GM12878 (cell line): ENCODE measurements at regions not wholly inside any gene's neighbourhood (a gene's known extent, or its start where the extent isn't known, plus 50 kb on each side); places are given as distances from the start of the nearest gene placed in this dataset.

Experiments
- ATAC-seq: fragments of 200-7000 bp; cut with Tn5 transposase; 3 replicates; pipeline ENCODE4 v1.9.1; 2020; ENCODE audit warnings: mild to moderate bottlenecking, moderate library complexity
- BruUV-seq: library from RNA; stranded (reverse); fragments of 400-500 nt; replicated peaks from 2 replicates; lab custom pipeline; 2021; lab: Mats Ljungman, UMichigan
- CTCF ChIA-PET: fragments of 300-600 bp; sonication (Branson Sonifier 250); formaldehyde crosslinking; extraction: SDS; loops from one replicate; lab custom pipeline; 2021; ENCODE audit warnings: inconsistent platforms; lab: Yijun Ruan, JAX
- POLR2A ChIA-PET: fragments of 350-600 bp; formaldehyde crosslinking; extraction: SDS; loops from one replicate; lab custom pipeline; 2021; ENCODE audit warnings: inconsistent platforms; lab: Charles Lee
- RAD21 ChIA-PET: fragments of 300-600 bp; sonication (Branson Sonifier 250); formaldehyde crosslinking; loops from one replicate; lab custom pipeline; 2023; ENCODE audit warnings: antibody characterized with exemption; ENCODE audit not compliant: unreplicated experiment; lab: Charles Lee
- SMC1A ChIA-PET: fragments of 300-600 bp; sonication (Branson Sonifier 250); formaldehyde crosslinking; loops from one replicate; lab custom pipeline; 2023; ENCODE audit not compliant: unreplicated experiment, uncharacterized antibody; lab: Charles Lee
- DNase-seq: peaks from one replicate; pipeline ENCODE4 v3.0.0-alpha.2; 2011; ENCODE audit warnings: low read depth, low spot score
- FAIRE-seq: peaks from 3 replicates; lab custom pipeline; 2011; peaks lifted over from hg19 to GRCh38; lab: Jason Lieb, UNC
- H2AFZ ChIP-seq: 2 replicates; pipeline ENCODE4 v1.6.0; 2011; ENCODE audit warnings: low read depth, low read length, control low read depth; ENCODE audit not compliant: control insufficient read depth
- H3K27ac ChIP-seq: 2 replicates; pipeline ENCODE4 v1.5.1; 2011; ENCODE audit warnings: control low read depth; ENCODE audit not compliant: control insufficient read depth, insufficient read depth
- H3K27me3 ChIP-seq, 2 experiments: replicated peaks in 1 of 2; 2 replicates each; pipeline versions ENCODE4 v1.6.0 to v1.6.1; 2011; ENCODE audit warnings: low read length in 1 of 2; ENCODE audit not compliant: control insufficient read depth in 2 of 2, insufficient read depth in 2 of 2
- H3K36me3 ChIP-seq, 2 experiments: 2 replicates each; pipeline ENCODE4 v1.5.1; 2011; ENCODE audit warnings: low read length in 1 of 2; ENCODE audit not compliant: control insufficient read depth in 2 of 2, insufficient read depth in 2 of 2
- H3K4me1 ChIP-seq: 2 replicates; pipeline ENCODE4 v1.6.1; 2011; ENCODE audit warnings: mild to moderate bottlenecking, low read length, moderate library complexity, mixed read lengths; ENCODE audit not compliant: control insufficient read depth, insufficient read depth
- H3K4me2 ChIP-seq: 2 replicates; pipeline ENCODE4 v1.6.0; 2011; ENCODE audit warnings: control low read depth; ENCODE audit not compliant: control insufficient read depth, insufficient read depth
- H3K4me3 ChIP-seq: fragments of 200-600 bp; sonication (generic); 2 replicates; pipeline ENCODE4 v1.5.1; 2016
- H3K79me2 ChIP-seq: 2 replicates; pipeline ENCODE4 v1.6.0; 2011; ENCODE audit warnings: low read length; ENCODE audit not compliant: control insufficient read depth, insufficient read depth
- H3K9ac ChIP-seq: 2 replicates; pipeline ENCODE4 v1.8.0; 2011; ENCODE audit warnings: low read length, control low read depth, mixed read lengths; ENCODE audit not compliant: control insufficient read depth, insufficient read depth
- H3K9me3 ChIP-seq: replicated peaks from 3 replicates; pipeline ENCODE4 v1.5.1; 2011; ENCODE audit warnings: mild to moderate bottlenecking, low read length; ENCODE audit not compliant: control insufficient read depth, insufficient read depth
- H4K20me1 ChIP-seq: 2 replicates; pipeline ENCODE4 v1.6.0; 2011; ENCODE audit not compliant: control insufficient read depth, insufficient read depth
- CTCF ChIP-seq, 3 experiments: IDR thresholded peaks in 2 of 3; conservative IDR thresholded peaks in 1 of 3; 2 replicates each; pipeline ENCODE4 v1.5.1; 2011; ENCODE audit warnings: low read depth in 3 of 3, low read length in 3 of 3, mild to moderate bottlenecking in 3 of 3, control low read depth in 2 of 3, moderate library complexity in 2 of 3, inconsistent platforms in 1 of 3, mixed read lengths in 1 of 3; ENCODE audit not compliant: control insufficient read depth in 2 of 3, insufficient read depth in 1 of 3; ENCODE audit errors: extremely low read depth in 1 of 3
- CUX1 ChIP-seq: IDR thresholded peaks from 2 replicates; pipeline ENCODE4 v1.6.1; 2012; ENCODE audit warnings: improper control_type of control experiment, low read depth, low read length; ENCODE audit not compliant: insufficient replicate concordance
- SMAD1 ChIP-seq: fragments of 450-650 bp; IDR thresholded peaks from 2 replicates; pipeline ENCODE4 v1.6.1; 2018; ENCODE audit warnings: mild to moderate bottlenecking, low read depth; ENCODE audit not compliant: partially characterized antibody
- USF2 ChIP-seq: IDR thresholded peaks from 2 replicates; pipeline ENCODE4 v1.6.1; 2011; ENCODE audit warnings: low read depth, low read length, improper control_type of control experiment, borderline replicate concordance
- WGBS: methylation state at CpG from one replicate; pipeline ENCODE4 v1.1.6; 2016; ENCODE audit warnings: low lambda C conversion rate; ENCODE audit not compliant: insufficient replicate concordance, insufficient coverage; ENCODE audit errors: missing lambda C conversion rate; 5-methylcytosine and 5-hydroxymethylcytosine counted together
- in situ Hi-C: fragments of 300-500 bp; cut with MboI; formaldehyde crosslinking; loops from 9 replicates; pipeline ENCODE4 v1.14.3; 2018; ENCODE audit warnings: mixed read lengths
- intact Hi-C: fragments of 100-400 bp; cut with micrococcal nuclease; formaldehyde crosslinking; loops from one replicate; pipeline ENCODE4 v1.14.2; 2022; ENCODE audit not compliant: unreplicated experiment

GRCh38 chr3:166425900-166426611 lies 588.8 kb upstream of the BCHE start:
- no peaks in the 10 kb centered on the region for H4K20me1 ChIP-seq
- intact Hi-C loops (no loop called here), in situ Hi-C loops (no loop called here)
- FAIRE-seq = no peak
- H3K79me2 ChIP-seq = no peaks in the 10 kb centered on the region
- no peaks in the 10 kb centered on the region for H3K27me3 ChIP-seq
- no peak overlapping the region for H2AFZ ChIP-seq
- H3K9me3 ChIP-seq = no peaks in the 10 kb centered on the region; the same call in 2 of the 3 replicates
- CTCF ChIA-PET = interaction anchor here (0.6 to 0.9 kb wide), 2 partner anchors 10 to 1219 kb away, joined by 3 read pairs; no protein-coding TSS in a partner anchor
- H3K27ac ChIP-seq = no peak overlapping the region
- BruUV-seq = no TSS peak
- no peaks in the 10 kb centered on the region for H3K4me1 ChIP-seq
- TF ChIP-seq CTCF (IDR thresholded peaks at IDR 0.05 in 2 of 3, conservative IDR thresholded peaks at IDR 0.05 in 1 of 3; ENCODE audit: control insufficient read depth in 2 of 3, extremely low read depth in 1 of 3, insufficient read depth in 1 of 3, low read depth in 3 of 3, low read length in 3 of 3) (peak in 1 of 3 experiments; percentile 13; a peak in 1 of 6 replicates), USF2 (no peak)
- ATAC-seq = peak; percentile 61
- WGBS = 20% methylated on average over 4 of the region's 4 CpGs
- RAD21 ChIA-PET = no interaction called here
- no peak overlapping the region for H3K9ac ChIP-seq
- POLR2A ChIA-PET = no interaction called here
- no peak overlapping the region for H3K4me3 ChIP-seq
- SMC1A ChIA-PET = no interaction called here
- DNase-seq = no peak
- H3K36me3 ChIP-seq = no peaks in the 10 kb centered on the region
- no peak overlapping the region for H3K4me2 ChIP-seq

- FAIRE-seq (no peak), ATAC-seq (no peak)
- H3K27me3 ChIP-seq = no peaks in the 10 kb centered on the region
- no peak overlapping the region for H3K27ac ChIP-seq
- TF ChIP-seq CUX1 (no peak), SMAD1 (no peak)
- TF ChIP-seq, all 136 proteins: peak for 0
- SMC1A ChIA-PET = no interaction called here
- no peak overlapping the region for H3K4me2 ChIP-seq
- H3K36me3 ChIP-seq = no peaks in the 10 kb centered on the region
- RAD21 ChIA-PET = interaction anchor here (0.6 kb wide), 1 partner anchor 1074 kb away, joined by 3 read pairs; no protein-coding TSS in a partner anchor
- DNase-seq = no peak
- no peak overlapping the region for H2AFZ ChIP-seq
- intact Hi-C loops (no loop called here), in situ Hi-C loops (no loop called here)
- H4K20me1 ChIP-seq = no peaks in the 10 kb centered on the region
- H3K4me1 ChIP-seq = no peaks in the 10 kb centered on the region
- H3K9me3 ChIP-seq = no peaks in the 10 kb centered on the region; the same call in 2 of the 3 replicates
- POLR2A ChIA-PET = no interaction called here
- no peak overlapping the region for H3K9ac ChIP-seq
- H3K79me2 ChIP-seq = no peaks in the 10 kb centered on the region
- BruUV-seq = no TSS peak
- H3K4me3 ChIP-seq = no peak overlapping the region
- CTCF ChIA-PET = no interaction called here
Observed at GRCh38 chr3:166425021-166425420, 587.8 kb upstream of the BCHE start.
